GM18517 (cell line): ENCODE measurements at regions not wholly inside any gene's neighbourhood (a gene's known extent, or its start where the extent isn't known, plus 50 kb on each side); places are given as distances from the start of the nearest gene placed in this dataset.

Source experiments
- ATAC-seq: cut with Tn5 transposase; IDR thresholded peaks from one replicate; pipeline ENCODE4 v1.9.1; 2021; ENCODE audit warnings: mild to moderate bottlenecking, moderate library complexity; ENCODE audit not compliant: unreplicated experiment

DNA sequence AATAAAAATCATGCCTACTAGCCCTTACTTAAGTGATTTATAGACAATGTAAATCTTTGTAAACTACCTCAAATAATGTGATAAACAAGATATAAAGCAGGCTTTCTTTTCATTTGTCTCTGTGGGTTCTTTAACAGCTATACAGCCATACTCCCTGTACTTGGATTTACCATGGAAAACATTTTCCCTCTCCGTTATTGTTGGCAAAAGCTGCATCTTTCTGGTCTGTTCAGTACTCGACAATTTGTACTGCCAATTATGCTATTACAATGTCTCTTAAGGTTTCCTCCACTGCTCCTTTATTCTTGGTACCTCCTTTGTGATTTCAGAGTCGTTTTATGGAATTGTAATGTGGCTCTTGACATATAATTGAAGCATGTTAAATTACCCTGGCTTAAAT, 426.3 kb upstream of the PKDCC start:
- ATAC-seq = no peak

DNA sequence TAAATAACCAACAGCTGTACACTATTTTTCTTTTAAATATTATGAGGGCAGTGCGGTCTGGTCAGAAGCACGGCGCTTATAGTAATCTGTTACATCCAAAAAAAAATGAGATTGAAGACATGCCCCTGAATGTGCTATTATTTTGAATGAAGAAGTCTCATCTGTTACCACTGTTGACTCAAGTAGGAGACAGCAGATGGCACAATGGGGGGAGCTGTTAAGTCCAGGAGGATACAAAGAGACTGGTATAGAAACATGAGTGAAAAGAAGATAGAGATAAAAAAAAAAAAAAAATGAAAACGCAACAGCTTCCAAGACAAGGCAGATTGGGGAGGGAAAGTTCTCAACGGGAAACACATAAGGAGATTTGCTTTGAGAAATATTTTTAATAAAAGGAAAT, 425.5 kb upstream of the PKDCC start:
- ATAC-seq = no peak

DNA sequence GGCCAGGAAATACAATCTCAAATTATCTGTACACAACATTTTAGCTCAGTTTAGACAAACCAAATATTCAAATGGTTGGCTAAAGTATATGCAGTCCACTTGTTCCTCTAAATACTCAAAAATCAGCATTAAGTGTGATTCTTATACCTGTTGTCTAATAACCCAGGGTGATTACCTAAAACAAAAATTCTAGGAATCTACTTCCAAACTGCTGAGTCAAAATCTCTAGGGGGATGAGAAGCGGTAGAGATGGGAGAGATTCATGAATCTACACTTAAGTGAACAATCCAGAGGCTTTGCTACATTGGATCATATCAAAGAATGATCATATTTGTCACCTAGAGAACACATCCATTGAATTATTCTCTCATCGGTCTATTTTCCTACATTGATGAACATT, 420.9 kb upstream of the PKDCC start:
- ATAC-seq = no peak

DNA sequence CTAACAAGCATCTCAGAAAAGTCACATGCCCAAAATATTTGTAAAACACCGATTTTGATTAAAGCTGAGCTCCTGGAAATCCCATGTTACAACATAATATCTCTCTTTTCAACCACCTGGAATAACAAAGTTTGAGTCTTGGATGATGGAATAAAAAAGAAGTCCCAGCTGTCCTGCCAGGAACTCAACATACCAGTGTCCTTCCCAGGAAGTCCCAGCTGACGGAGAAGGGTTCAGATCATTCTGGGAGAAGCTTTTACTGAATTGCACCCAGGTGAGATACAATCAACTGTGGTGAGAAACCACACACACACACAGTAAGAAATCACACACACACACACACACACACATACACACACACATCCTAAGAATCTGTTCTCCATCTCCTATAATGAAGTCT, 413.1 kb upstream of the PKDCC start:
- ATAC-seq = no peak

DNA sequence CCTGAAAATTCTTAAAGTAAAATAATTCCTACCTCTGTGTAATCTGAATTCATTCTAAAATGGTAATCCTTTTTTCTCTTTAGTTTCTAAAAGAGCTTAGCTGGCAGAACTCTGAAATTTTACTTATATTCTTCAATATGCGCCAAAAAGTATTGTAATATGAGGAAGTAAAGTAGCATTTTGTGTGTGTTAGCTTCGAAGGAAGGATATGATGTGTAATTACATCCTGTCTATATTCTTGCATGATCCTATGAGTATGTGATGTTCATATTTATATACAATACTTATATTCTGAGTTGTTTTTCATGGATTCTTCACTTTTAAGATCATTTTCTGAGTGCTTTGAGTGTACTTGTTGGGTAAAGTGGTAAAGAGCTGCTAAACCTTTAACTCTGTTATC, 402.9 kb upstream of the PKDCC start:
- no peak for ATAC-seq

DNA sequence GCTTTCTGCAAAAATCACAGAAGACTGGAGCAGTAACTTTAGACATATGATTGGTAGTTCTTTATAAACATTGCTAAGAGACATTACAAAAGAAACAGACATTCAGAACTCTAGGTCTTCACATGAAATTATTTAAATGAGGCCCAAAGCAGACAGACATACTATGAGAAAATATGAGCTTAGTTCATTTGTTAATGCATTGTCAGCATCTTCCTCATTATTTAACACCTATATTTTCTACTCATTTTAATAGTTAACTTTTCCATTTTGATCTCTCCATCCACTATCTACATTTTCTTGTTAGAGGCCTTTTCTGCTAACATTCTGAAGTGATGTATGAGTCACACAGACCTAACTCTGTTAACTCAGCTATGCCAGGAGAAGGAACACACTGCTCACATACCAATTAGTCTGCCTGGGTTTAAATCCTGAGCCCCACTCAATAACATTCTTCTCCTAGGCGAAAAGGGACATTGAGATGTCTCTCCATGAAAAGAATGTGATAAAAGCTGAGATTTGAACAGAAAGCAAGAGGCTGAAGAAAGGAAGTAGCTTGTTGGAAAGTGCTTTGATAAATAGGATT, 400.3 kb upstream of the PKDCC start:
- ATAC-seq = no peak

DNA sequence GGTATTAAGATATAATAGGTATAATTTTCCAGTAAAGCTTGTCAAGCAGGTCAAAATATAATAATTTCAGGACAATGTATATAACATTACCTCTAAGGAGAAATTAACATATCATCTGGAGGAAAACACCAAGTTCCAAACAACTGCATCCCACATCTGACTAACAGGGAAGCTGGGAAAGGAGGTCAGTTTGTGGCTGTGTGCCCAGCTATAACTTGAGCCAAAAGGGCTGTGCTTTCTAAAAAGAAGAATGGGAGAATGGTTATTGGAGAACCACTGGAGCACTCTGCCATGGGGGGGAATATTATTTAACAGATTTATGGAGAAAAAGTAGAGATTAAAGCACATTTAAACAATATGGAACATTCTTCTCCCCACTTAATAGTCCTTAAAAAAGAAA, 390.6 kb upstream of the PKDCC start:
- no peak for ATAC-seq

DNA sequence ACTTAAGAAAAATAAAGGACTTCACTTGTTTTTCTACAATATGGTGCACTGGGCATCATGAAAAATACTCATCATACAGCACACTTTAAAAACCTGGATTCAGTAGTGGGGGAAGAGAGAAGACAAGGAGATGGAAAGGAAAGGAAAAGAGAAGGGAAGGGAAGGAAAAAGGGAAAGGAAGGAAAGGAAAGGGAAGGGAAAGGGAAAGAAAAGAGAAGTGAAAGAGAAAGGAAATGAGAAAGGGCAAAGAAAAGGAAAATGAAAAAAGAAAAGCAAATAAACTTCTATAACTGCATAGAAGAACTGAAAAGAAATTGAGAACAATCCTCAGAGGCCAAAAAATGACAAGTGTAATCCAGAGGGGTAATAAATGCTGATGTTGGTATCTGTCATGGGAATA, 388.1 kb upstream of the PKDCC start:
- no peak for ATAC-seq

DNA sequence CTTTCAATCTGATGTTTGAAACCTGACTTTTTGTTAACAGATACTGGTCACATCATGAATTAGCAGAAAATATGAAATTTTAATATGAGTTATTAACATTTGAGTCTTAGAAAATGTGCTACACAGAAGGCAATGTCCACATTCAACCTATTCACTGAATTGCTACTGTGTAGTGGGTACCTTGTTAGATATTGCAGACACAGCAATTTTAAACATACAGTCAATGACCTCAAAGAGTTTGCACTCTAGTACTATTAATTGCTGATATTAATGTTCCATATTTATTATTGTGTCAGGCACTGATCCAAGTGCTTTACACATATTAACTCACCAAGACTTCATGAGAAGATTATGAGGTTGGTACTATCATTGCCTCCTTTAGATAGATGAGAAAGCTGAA, 385.4 kb upstream of the PKDCC start:
- ATAC-seq = no peak

DNA sequence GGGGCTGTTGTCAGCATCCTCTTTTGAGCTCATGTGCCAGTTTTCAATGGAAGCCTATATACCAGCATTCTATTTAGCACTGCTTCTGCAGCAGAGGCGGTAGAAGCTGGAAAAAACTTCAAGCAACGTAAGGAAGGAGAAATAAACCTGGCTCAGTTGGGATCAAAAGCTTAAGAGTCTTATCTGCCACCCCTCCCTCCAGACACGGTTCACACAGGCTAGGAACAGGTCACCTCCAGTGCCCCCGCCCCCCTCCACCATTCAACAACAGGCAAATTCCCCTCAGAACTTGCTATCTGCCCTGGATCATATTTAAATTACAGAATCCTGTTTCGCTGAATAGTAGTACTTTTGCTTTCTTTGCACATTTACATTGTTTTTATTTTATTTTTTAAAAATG, 384.8 kb upstream of the PKDCC start:
- ATAC-seq = no peak

DNA sequence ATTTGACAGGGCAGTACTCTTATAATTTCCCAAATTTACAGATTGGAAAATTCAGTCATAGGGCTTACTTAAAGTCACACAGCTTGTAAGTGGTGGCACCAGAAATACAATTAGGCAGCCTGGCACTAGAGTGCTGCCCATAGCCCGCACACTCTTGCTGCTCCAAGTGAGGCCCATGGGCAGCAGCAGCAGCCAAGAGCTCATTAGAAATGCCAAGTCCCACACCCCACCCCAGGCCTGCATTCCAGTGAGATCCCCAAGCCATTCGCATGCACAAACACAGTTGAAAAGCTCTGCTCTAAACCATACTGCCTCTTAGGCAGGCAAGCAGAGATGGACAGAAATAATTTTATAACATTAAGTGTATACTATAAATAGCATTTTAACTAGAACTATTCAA, 379.3 kb upstream of the PKDCC start:
- ATAC-seq = no peak

DNA sequence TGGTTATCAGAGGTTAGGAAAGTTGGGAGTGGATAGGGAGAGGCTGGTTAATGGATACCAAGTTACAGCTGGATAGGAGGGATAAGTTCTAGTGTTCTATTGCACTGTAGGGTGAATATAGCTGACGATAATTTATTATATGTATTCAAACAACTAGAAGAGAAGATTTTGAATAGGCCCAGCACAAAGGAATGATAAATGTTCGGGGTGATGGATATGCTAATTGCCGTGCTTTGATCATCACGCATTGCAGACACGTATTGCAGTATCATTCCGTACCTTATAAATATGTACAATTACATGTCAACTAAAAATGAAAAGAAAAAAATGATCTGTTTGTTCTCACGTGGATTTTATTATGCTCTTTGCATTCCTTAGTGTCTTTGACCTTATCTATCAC, 369.2 kb upstream of the PKDCC start:
- ATAC-seq = no peak

DNA sequence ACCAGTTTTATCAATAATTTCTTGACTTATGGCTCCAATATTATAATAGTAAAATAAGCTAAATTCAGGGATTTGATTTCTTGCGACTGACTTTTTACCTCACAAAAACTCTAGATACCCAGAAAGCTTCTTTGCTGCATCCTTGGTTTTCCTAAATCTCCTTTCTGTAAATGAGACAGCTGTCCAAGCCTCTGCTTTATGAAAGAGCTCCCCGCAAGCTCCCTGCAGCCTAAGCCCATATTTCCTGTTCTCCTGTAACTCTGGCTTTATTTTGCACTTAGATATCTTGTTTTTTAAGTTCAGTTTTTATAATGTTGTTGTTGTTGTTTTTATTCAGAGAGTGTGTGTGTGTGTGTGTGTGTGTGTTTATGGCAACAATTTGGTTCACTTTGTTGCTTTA, 361.7 kb upstream of the PKDCC start:
- no peak for ATAC-seq

DNA sequence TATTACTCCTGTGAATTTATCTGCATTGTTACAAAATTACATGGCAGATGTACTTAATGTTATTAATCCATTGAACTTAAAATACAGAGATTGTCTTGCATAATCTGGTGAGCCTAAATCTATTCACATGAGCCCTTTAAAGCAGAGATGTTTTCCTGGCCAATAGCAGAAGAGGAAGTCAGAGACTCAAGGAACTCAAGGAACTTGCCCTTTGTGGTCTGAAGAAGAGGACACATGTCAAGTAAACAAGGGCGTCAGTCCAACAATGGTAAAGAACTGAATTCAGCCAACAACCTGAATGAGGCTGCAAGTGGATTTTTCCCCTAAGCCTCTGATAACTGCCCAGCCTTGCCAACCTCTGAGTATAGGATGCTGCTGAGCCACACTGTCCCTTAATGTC, 356.3 kb upstream of the PKDCC start:
- ATAC-seq = no peak

DNA sequence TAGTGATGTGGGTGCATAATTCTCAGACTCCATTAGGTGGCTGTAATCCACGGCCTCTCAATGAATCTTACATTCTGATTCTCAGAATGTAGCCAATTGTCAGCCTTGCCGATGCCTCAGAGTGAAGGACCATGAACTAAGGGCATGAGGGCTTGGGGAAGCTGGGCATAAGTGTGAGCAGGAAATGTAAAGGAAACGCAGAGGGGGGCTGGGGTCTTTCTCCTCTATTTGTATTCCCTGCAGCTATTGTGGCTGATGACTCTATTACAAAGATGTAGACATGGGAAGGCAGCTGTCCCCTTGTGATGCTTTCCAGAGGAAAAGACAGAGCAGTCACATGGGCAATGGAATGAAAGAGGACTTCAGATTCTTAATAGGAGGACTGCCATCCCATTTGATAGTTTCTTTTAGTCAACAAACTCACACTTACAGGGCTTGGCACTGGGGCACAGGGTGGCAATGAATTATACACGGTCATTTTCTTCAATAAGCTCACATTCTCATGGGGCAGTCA, 353.2 kb upstream of the PKDCC start:
- no peak for ATAC-seq

DNA sequence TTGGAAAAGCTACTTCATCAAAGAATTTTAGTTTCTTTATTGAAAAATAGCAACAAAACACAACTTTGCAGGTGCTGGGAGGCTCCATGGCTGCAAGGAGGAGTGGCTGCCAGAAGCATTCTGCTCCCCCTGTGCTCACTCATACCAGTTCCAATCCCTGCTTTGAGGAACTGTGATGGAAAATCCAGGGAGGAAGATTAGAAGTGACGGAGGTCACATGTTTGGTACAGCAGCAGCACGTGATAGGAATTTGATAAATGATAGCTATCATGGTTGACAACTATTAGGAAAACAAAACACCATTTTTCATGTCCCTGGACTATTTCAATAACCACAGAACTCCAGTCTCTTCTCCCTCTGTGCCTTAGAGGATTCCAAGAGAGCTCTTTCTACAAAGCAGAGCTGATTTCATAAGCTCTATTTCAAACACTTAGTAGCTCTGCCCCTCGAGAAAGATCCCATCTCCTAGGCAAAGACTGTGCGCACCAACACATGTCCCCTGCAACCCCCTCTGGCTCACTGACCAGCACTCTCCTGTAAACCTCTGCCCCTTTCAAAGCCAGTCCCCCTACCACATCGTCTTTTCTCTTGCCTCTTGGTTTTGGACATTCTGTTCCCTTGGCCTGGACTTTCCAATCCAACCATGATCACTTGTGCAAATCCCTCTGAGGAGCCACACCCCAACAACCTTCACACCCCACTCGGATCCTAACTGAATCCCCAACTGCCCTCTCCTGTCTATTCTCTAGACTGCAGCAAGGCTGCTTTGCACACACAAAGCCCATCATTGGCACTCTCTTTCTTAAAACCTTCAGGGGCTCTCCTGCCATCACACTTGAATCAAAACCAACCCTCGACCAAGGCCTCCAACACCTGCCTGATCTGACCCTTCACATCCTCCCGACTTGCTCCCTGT, 352.4 kb upstream of the PKDCC start:
- no peak for ATAC-seq

DNA sequence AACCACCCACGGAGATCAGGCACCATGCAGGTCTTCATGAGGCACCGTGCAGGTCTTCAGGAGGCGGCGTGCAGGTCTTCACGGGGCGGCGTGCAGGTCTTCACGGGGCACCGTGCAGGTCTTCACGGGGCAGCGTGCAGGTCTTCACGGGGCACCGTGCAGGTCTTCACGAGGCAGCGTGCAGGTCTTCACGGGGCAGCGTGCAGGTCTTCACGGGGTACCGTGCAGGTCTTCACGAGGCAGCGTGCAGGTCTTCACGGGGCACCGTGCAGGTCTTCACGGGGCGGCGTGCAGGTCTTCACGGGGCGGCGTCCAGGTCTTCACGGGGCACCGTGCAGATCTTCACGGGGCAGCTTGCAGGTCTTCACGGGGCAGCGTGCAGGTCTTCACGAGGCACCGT, 350.4 kb upstream of the PKDCC start:
- ATAC-seq = no peak

DNA sequence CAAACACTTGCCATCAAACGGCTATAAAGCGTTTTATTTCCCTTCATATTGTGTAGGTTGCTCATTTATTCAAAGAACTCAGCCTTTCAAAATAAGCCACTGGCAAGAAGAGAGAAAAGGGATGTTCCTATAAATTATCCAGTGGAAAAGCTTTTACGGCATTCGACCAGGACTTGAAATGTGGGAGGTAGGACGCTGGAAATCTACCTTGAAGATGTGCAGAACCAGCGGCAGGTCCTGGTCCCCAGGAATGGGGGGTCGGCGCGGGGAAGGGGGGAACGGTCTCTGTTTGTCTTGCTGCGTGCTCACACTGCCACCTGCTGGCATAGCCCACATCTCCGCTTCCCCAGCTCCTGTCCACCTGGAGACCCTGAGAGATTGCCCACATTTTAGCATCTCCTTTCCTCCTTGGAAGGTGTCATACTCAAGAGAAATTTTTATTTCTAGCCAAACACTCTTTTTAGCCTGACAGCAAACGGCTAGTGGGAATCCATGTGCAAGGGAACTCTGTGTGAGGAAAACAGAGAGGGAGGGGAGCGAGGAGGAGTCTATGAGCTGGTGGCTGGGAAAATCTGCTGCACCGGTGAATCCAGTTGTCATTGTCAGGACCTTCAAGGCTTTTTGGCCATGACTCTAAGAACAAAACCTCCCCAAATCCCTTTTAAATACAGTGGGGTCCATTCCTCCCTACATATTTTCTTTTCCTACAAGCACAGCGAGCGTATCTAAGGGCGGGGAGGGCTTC, 349.0 kb upstream of the PKDCC start:
- ATAC-seq = no peak

DNA sequence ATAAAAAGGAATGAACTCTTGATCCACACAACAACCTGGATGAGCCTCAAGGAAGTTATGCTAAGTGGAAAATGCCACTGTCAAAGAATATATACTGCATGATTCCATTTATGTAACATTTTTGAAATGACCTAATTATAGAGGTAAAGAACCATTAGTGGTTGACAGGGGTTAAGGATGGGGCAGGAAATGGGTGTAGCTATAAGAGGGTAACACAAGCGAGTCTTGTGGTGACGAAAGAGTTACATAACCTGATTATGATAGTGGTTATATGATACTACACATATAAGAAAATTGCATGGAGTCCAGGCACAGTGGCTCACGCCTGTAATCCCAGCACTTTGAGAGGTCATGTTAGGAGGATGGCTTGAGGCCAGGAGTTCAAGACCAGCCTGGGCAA, 346.6 kb upstream of the PKDCC start:
- no peak for ATAC-seq

DNA sequence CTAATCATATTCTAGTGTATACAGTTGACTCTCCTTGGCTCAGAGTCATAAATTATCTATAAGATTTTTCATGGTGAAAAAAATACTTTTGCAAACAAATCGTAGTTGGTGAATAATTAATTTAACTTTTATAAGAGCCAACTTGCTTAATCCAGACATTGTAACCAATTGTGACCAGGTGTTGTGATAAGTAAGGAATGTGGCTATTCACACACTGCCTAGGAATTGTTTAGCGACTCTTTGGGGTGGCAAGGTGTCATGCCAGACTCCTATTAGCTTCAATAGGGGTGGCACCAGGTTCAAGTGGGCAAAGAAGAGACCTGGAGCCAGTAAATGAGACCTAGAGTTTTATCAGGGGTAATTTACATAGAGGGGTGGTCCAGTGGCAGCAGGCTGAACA, 344.7 kb upstream of the PKDCC start:
- no peak for ATAC-seq

DNA sequence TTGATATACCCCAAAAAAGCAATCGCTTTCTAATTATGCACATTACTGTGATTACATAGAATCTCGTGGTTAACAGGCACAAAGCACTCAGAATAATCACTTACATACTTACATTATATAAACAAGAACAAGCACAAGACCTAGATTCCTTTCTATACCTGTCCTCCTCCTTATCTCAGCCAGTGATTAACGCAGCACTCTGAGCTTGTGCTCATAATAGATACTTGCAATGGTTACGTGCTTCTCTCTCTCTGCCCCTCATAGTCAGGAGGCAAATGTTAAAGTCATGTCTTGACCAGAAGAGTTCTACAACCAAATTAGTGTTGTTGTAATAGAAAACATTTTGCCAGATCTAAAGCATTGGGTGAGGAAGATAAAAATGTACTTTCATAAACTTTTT, 342.2 kb upstream of the PKDCC start:
- ATAC-seq = no peak

DNA sequence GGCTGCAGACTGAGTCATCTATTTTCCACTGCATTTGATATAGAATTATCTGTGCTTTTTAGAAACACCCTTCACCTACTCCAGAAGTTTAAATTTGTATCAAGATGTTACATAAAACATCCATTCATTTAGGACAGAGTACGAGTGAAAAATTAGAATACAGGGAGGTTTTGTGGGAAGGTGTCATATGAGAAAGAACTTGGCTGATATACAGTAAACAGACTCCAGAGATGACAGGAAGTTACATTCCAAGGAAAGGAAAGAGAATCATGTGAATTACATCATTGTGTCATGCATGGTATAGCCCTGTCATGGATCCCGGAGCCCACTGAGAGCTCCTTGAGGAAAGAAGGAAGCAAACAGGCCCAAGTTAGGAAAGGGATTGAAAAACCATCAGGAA, 341.5 kb upstream of the PKDCC start:
- ATAC-seq = no peak
